Adrenal gland (tissue), 5 donors: ENCODE measurements at regions not wholly inside any gene's neighbourhood (a gene's known extent, or its start where the extent isn't known, plus 50 kb on each side); places are given as distances from the start of the nearest gene placed in this dataset.

Experiments used
- POLR2A ChIP-seq, 2 donors: fragments of 450-650 bp; IDR thresholded peaks; one replicate each; pipeline ENCODE4 v1.6.1; 2017; ENCODE audit warnings: antibody characterized with exemption in 2 of 2, mild to moderate bottlenecking in 2 of 2, moderate library complexity in 1 of 2
- TF ChIP-seq, protein P1 (sequence below), 6 experiments: fragments of 450-650 bp in 4 of 6; fragments of 200-600 bp in 2 of 6; sonication (generic) in 1 of 6; IDR thresholded peaks; 1 replicate in 5 of 6; 2 replicates in 1 of 6; pipeline versions ENCODE4 v1.5.1 to v1.8.0; 2016 to 2021; ENCODE audit warnings: antibody characterized with exemption in 6 of 6, mild to moderate bottlenecking in 2 of 6, moderate library complexity in 1 of 6
- donor health status: DM: no; HTN: no; CAD: no.

GRCh38 chr3:154779571-154779970 lies 300.5 kb upstream of the MME start:
- no peak for TF ChIP-seq POLR2A (IDR thresholded peaks at IDR 0.05)
- TF ChIP-seq, protein P1, sequence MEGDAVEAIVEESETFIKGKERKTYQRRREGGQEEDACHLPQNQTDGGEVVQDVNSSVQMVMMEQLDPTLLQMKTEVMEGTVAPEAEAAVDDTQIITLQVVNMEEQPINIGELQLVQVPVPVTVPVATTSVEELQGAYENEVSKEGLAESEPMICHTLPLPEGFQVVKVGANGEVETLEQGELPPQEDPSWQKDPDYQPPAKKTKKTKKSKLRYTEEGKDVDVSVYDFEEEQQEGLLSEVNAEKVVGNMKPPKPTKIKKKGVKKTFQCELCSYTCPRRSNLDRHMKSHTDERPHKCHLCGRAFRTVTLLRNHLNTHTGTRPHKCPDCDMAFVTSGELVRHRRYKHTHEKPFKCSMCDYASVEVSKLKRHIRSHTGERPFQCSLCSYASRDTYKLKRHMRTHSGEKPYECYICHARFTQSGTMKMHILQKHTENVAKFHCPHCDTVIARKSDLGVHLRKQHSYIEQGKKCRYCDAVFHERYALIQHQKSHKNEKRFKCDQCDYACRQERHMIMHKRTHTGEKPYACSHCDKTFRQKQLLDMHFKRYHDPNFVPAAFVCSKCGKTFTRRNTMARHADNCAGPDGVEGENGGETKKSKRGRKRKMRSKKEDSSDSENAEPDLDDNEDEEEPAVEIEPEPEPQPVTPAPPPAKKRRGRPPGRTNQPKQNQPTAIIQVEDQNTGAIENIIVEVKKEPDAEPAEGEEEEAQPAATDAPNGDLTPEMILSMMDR (IDR thresholded peaks at IDR 0.05): no peak
